HG02571 (cell line): ENCODE measurements at regions not wholly inside any gene's neighbourhood (a gene's known extent, or its start where the extent isn't known, plus 50 kb on each side); places are given as distances from the start of the nearest gene placed in this dataset.
"Not testable (repeated sequence)": the region's sequence is repeated elsewhere in the genome, so short reads cannot be mapped to it uniquely, and the experiment has no call there.

Experiments
- ATAC-seq: cut with Tn5 transposase; IDR thresholded peaks from one replicate; pipeline ENCODE4 v1.9.1; 2021; ENCODE audit warnings: mild to moderate bottlenecking, moderate library complexity; ENCODE audit not compliant: unreplicated experiment

DNA sequence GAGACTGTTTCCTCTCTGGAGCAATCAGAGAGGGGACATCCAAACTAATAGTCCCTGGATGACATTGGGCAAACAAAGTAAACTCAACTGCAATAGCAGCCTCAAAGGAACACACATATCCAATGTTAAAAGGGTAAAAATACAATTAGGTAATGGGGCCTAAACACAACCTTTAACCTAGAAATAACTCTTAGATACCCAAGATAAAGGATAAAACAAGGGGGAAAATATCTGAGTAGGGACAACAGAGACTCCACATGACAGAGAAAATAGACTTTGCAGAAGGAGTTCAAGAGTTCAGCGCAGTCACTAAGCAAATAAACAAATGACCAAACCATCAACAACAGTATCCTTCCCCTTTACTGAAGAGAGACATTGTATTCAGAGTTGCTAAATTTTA is 149.3 kb downstream of the FBXO4 start:
- ATAC-seq: no peak

DNA sequence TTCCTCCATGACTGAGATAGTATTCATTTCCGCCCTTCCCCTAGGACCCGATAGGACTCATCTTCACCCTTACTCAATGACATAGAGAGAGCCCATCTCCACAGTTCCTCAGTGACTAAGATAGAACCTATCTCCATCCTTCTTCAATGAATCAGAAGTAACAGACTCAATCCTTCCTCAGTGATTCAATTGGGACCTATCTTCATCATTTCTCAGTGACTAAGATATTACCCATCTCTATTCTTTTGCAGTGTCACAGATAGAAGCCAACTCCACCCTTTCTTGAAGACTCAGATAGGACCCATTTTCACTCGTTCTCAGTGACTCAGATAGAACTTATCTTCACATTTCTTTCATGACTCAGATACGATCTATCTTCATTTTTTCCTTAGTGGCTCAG is 164.6 kb downstream of the FBXO4 start:
- ATAC-seq: no peak

DNA sequence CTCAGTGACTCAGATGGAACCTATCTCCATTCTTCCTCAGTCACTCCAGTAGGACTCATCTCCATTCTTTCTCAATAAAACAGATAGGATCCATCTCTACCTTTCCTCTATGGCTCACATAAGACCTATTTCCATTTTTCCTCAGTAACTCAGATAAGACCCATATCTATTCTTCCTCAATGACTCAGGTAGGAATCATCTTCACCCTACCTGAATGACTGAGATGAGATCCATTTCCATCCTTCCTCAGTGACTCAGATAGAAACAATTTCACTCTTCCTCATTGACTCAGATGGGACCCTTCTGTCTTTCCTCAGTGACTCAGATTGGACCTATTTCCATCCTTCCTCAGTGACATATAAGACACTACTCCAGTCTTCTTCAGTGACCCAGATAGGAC is 165.1 kb downstream of the FBXO4 start:
- ATAC-seq: no peak

DNA sequence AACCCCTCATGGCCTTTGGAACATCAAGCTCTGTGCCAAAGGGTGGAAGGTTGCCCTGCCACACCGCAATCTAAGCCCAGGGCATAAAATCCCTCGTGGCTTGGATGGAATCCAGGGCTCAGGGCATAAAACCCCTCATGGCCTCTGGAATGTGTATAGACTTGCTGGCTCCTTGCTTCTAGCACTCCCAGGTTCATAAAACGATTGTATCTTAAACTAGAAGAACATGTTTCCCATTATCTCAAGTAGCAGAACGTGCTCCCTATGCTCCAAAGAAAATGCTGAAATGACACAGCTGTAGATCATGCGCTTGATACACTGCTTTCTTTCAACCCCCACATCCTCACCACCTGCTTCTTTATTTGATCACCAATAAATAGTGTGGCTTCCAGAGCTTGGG is 174.8 kb downstream of the FBXO4 start:
- ATAC-seq: not testable (repeated sequence)

DNA sequence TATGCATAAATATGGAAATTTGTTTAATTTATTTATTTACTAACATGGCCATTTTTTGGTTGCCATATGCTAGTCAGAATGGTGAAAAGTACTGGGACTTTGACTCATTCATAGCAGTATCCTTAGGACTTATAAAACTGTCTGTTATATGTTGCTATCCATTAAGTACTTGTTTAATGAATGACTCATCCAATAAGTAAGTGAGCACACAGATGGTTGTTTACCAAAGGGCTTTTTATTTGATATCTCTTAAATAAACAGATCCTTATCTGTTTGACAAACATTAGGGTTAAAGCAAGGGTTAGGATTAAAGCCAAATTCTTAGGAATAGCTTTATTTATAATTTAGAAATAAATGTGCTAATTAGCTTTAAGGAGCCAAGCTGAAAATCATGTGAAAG is 183.4 kb downstream of the FBXO4 start:
- ATAC-seq: no peak

DNA sequence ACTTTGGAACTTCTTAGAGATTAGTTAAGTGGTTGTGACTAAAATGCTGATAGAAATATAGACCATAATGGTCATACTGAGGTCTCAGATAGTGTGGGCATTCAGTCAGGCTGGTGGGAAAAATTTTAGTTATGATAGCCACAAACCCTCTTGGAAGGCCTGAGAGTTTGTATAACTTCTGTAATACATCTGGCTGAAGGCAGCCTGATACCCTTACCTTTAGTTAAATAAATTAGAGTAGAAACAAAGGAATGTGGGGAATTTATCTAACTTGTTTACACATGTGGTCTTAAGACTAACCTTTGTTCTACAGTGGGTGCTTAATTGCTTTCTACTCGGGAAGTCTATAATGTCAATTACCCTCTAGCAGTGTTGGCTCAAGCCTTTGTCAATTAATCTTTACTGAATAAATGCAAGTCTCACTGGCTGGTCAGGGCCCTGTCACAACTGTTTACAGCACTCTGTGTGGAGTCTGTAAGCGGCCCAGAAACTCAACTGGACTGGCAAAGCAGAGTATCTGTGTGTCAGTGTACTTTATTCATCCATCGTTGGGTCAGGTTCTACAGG is 184.0 kb downstream of the FBXO4 start:
- no peak for ATAC-seq

- ATAC-seq: not testable (repeated sequence)
These were observed 190.6 kb downstream of the FBXO4 start for GRCh38 chr5:42115721-42116120.

GRCh38 chr5:42120070-42120469 is 195.0 kb downstream of the FBXO4 start:
- ATAC-seq: no peak

- ATAC-seq: no peak
These were observed 196.3 kb downstream of the FBXO4 start for GRCh38 chr5:42121401-42121800.

GRCh38 chr5:42131081-42131480 is 206.0 kb downstream of the FBXO4 start:
- no peak for ATAC-seq

DNA sequence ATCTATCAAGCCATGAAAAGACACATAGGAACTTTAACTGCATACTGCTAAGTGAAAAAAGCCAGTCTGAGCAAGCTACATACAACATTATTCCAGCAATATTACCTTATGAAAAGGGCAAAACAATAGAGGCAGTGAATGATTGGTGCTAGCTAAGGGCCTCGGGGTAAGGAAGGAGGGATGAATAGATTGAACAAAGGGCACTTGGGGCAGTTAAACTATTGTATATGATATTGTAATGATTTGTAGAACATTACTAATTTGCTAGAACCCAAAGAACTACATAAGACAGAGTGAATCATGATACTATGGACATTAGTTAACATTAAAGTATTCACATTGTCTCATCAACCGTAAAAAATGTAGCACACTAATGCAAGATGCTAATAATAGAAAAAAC is 218.3 kb downstream of the FBXO4 start:
- no peak for ATAC-seq

DNA sequence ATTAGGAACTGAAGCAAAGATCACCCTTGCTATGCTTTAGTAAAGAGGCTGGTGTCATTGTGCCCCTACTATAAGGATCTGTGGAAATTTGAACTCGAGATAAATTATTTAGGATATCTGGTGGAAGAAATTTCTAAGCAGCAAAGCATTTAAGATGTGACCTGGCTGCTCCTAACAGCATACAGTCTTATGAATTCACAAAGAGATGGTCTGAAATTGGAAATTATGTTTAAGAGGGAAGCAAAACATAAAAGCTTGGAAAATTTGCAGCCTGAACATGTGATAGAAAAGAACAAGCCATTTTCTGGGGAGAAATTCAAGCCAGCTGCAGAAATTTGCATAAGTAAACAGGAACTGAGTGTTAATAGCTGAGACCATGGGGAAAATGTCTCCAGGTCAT is 223.7 kb downstream of the FBXO4 start:
- ATAC-seq: no peak

GRCh38 chr5:42157215-42157614 is 232.1 kb downstream of the FBXO4 start:
- ATAC-seq: no peak

DNA sequence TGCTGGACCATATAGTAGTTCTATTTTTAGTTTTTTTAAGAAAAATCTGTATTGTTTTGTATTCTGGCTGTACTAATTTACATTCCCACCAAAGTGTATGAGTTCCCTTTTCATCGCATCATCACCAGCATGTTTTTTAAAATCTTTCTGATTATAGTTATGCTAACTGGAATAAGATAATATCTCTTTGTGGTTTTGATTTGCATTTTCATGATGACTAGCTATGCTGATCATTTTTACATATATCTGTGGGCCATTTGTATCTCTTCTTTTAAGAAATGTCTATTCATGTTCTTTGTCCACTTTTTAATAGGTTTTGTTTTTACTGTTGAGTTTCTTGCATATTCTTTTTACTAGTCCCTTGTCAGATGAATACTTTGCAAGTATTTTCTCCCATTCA is 238.0 kb downstream of the FBXO4 start:
- no peak for ATAC-seq

- ATAC-seq: no peak
These were observed 243.1 kb downstream of the FBXO4 start for GRCh38 chr5:42168091-42168670.

DNA sequence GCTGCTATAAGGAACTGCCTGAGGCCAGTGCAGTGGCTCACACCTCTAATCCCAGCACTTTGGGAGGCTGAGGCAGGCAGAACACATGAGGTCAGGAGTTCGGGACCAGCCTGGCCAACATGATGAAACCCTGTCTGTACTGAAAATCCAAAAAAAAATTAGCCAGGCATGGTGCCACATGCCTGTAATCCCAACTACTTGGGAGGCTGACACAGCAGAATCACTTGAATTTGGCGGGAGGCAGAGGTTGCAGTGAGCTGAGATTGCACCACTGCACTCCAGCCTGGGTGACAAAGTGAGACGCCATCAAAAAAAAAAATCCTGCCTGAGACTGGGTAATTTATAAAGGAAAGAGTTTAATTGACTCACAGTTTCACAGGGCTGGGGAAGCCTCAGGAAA is 247.1 kb upstream of the GHR start:
- not testable (repeated sequence) for ATAC-seq

GRCh38 chr5:42179843-42180242 is 243.4 kb upstream of the GHR start:
- ATAC-seq: not testable (repeated sequence)

DNA sequence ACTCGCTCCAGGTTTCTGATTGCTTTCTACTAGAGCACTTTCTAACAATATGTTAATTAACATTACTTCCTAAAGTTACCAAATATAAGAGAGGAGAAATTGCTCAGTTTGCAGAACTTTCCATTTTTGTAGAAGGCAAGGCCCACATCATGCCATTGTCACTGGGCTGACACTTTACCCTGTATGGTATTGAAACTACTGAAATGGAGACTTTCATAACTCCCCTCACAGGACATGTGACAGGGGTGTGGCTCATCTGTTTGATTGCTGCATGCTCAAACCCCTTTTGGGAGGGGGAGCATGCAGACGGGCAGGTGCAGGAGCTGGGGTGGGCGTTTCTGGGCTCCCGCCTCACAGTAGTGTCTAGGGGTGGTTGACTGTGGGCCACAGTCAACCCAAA is 206.3 kb upstream of the GHR start:
- no peak for ATAC-seq

DNA sequence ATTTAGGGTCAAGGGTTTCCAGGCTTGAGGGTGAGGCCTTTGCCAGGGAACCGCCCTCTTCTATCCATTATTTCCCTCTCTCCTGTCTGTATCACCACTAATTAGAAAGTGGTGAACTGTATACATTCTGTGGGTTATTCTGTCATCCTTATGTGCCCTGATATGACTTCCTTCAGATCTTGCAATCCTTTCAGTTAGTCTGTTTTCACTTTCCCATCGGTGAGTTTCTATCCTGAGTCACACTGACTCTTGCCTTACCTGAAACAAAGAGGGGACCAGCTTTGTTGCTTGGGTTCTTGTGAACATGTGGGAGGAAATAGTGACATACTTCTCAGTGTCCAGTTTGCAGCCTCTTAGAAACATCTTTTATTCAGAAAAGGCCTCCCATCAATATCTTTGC is 205.4 kb upstream of the GHR start:
- no peak for ATAC-seq

GRCh38 chr5:42225009-42225408 is 198.2 kb upstream of the GHR start:
- no peak for ATAC-seq

DNA sequence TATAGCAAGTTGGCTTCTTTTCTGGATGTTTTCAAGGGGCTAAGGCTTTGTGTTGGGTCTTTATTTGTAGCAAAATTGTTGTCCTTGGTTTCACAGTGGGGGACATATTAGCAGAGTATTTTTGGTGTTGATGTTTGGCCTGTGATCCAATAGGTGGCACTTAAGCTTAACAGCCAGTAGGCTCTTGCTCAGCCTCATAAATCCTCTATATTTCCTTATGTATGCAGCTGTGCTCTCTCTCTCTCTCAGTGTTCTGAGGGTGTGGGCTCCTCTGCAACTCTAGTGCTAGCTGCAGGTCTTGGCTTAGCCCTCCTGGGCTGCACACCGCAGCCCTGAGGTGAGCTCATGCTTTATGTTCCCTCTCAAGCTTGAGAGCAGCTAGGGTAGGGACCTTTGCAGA is 195.0 kb upstream of the GHR start:
- no peak for ATAC-seq

GRCh38 chr5:42230839-42231238 is 192.4 kb upstream of the GHR start:
- no peak for ATAC-seq

- no peak for ATAC-seq
These were observed 188.0 kb upstream of the GHR start for GRCh38 chr5:42235241-42235640.
